ENCODE measurements at regions not wholly inside any gene's neighbourhood (a gene's known extent, or its start where the extent isn't known, plus 50 kb on each side); places are given as distances from the start of the nearest gene placed in this dataset.

DNA sequence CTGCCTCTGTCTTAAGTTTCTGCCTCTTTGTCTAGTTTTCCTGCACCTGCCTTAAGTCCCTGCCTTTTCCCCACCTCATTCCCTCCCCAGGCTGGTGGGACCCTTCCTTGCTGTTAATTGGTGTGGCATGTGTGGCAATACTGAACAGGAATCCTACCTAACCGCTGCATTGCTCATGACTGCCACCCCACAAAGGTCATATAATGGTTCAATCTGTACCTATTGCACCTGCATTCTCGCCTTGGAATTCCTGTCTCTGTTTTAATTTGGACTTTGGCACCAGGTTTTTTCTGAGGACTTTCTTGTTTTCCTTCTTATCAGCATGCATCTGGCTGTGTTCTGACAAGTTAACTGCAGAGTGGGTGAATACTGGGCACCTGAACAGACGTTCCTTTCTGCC lies 966.2 kb upstream of the TMEM132C start:
- no peak for DNase-seq

DNA sequence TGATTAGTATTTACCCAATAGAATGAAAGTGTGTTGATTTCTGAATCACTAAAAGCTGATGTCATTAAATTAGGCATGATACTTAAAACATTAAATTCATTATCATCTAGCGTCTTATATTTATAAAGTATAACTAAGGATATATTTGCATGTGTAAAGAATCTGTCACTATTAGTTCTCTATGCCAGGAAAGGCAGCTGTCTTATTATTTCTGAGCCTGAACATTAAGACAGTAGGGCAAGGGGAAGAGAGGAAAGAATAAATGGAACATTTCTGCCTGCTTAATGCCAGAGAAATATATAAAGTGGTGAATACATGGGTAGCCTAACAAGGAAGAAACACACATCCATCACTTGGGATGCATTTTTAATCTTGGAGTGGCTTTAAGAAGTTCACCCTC lies 965.1 kb upstream of the TMEM132C start:
- DNase-seq, result no peak

DNA sequence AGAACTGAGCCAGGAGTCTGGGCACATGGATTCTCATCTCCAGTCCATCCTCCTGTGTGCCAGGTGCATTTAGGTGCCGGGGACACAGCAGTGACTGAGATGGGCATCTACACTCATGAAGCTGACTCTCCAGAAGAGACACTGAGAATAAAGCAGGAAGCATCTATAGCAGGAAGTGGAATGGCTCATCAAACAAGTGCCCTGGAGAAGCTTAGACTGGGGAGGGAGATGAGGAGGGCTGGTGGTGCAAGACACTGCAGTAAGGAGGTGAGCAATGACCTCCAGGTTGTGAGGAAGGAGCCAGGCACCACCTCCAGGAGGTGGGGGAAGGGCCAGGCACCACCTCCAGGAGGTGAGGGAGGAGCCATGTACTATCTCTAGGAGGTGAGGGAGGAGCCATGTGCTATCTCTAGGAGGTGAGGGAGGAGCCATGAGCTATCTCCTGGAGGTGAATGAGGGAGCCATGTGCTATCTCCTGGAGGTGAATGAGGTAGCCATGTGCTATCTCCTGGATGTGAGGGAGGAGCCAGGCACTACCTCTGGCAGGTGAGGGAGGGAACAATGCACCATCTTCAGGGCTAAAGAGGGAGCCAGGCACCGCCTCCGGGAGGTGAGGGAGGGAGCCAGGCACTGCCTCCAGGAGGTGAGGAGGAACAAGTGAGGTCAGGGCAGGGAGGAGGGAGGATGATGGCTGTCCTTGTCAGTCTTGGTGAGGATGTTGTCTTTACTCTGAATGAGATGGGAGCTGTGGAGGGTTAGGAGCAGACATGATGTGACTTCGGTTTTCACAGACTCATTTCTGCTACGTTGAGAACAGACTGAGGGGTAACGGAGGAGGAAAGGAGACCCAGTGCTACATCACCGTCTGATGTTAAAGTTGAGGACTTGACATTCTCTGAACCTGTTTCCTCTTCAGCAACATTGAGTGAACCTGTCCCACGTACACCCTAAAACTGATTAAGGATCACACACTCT lies 961.9 kb upstream of the TMEM132C start:
- DNase-seq, result no peak

DNA sequence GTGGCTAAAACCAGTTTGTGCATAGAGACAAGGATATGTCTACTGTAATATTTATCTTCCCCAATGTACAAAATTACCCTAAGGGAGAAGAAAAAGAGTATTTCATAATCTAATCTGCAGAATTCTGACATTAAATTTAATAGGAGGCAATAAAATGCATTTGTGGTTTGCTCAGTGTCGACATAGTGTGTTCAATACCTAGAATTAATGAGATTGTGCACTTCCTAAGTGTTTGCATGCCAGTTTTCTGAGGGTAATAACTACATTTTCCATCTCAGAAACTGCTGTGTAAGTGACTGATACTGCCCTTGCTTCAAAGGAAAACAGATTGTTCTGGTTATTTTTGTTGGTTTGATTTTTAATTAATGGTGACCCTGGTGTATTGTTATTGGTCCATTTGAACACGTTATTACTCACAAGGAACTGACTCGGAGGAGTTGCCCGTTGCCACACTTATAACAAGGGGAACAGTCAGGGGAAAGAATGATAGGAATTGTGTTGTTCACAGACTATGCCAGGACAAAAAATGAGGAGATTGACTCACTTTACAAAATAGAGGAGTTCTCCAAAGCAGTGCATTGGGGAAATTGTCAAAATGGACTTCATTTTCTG lies 960.3 kb upstream of the TMEM132C start:
- DNase-seq, result no peak

DNA sequence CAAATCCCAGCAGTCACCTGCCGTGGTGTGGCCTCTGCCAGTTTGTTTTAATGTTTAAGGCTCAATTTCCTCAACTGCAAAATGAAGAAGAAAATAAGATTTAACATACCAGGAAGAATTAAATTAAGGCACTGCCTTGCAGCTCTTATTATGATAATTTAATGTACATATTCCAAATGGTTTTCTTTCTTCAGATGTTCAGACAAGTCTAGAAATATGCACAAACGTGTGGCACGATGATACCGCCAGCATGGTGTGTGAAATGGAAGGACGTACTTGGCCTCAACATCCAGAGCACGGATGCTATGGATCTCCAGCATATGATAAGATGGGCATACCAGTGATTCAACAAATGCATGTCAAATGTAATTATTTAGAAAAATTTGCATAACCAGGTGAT lies 959.4 kb upstream of the TMEM132C start:
- no peak for DNase-seq

DNA sequence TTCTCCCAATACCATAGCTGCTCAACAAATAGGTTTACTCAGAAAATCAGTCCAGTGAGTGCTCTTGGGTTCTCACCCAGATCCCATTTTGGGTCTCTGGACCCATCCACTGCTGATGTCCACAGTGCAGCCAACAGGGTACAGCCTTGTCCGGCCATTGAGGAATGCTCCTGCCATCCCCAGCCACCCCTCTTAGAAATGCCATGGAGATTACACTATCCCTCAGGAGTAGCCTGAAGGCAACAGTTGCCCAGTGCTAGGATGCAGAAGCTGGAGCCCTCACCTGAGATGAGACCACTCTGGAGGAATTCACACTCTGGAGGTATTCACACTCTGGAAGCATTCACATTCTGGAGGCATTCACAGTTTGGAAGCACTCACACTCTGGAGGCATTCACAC lies 958.8 kb upstream of the TMEM132C start:
- DNase-seq, result no peak

DNA sequence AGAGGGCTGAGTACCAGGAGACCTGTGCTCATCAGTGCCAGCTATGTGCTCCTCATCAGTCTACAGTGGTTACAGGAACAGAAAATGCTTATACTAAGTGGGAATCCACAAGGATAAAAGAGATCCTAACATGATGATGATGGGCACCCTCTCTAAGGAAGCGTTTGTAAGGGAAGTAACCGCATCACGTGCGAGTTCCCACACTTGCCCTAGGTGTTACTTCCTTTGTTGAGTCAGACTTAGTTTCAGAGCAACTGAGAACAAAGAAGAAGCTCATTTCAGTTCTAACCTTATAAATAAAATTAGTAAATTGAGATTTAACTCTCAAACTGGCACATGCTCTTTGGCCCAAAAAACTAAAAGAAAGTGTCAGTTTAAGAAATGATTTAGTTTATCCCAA lies 956.4 kb upstream of the TMEM132C start:
- DNase-seq, result no peak

DNA sequence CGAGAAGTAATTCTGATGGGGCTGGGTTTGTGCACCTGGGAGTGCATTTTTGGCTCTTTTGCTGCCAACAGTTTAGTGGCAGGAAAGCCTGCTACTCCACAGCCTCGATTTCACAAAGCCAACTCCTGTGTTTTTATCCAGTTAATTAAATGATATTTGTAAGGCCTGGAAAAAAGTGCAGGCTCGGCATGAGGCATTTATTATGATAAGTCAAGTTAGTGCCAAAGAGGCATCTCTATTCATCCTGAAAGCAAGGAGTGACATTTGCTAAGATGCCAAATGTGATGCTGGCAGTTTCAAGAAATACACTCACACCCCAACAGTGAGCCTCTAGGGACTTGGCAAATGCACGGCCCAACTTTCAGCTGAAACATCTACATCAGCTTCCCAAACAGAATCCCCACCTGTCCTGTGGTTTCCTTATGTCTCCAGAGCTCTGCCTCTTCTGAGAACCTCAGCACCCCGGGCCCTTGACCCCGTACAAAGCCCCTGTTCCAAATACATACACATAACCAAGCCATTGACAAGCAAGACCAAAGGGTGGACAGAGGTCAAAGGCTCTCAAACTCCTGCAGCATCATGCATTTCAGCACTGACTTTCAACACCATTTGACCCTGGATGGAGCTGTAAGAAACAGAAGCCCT lies 955.1 kb upstream of the TMEM132C start:
- no peak for DNase-seq

DNA sequence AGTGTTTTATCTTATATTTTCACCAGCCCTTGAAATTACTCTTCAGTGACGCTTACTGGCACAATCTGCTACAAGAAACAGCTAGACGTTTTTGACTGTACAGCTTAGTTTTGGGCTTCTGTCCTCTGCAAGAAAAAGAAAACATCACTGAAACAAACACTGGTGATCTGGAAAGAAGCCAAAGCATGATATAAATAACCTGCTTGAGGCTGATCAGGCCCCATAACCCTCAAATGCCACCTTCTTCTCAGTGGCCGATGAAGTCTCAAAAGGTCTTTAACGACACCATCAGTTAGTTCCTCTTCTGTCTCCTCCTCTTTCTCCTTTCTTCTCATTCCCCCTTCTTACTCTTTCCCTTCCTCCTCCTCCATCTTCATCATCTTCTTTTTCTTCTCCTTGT lies 942.3 kb upstream of the TMEM132C start:
- DNase-seq, result no peak

DNA sequence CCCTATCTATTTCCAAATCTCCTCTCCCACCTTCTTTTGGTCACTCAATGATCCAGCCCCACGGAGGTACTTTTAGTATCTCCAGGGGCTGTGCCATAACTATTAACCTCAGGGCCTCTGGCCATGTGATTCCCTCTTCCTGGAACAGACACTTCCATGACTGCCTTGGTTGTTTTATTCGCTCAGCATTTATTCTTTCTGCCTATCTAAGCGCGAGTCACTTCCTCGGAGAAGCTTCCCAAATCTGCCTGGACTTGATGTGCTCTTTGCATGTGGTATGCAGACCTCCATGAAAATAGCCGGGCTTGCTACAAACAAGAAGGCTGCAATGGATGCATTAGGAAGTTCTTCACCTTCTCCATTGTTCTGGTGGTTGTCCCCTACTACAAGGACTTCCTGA lies 939.0 kb upstream of the TMEM132C start:
- no peak for DNase-seq

DNA sequence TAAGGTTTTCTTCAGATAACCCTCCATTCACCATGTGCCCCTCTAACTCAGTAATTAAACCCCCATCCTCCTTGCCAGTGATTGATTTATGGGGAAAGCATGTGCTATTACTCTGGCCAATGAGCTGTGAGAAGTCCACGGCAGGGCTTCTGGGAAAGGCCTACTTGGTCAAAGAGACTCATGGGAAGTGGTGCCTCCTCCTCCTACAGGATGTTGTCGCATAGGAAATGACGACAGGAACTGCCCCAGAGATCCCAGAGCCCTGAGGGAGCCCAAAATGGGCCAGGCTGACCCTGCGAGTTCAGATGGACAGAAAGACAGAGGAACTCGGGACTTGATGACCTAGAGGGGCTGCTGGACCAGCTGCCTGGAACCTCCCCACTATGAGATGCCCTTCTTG lies 938.1 kb upstream of the TMEM132C start:
- DNase-seq, result no peak

DNA sequence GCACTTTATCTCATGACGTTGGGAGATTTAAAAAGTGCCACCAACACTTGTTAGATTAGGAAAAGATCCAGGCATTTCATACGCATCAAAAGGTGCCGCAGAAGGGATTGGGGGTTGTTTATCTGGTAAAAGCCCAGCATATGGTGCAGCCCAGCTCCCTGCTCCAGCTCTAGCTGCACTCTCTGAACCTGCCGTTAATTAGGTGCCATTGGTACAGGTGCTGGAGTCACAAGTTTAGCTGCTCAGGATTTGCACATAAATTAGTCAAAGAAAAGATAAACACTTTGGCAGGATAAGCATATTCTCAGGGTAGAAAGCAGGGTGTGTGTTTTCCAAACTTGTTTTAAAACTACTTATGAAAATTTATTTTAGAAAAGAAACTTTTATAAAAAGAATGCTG lies 932.6 kb upstream of the TMEM132C start:
- no peak for DNase-seq

DNA sequence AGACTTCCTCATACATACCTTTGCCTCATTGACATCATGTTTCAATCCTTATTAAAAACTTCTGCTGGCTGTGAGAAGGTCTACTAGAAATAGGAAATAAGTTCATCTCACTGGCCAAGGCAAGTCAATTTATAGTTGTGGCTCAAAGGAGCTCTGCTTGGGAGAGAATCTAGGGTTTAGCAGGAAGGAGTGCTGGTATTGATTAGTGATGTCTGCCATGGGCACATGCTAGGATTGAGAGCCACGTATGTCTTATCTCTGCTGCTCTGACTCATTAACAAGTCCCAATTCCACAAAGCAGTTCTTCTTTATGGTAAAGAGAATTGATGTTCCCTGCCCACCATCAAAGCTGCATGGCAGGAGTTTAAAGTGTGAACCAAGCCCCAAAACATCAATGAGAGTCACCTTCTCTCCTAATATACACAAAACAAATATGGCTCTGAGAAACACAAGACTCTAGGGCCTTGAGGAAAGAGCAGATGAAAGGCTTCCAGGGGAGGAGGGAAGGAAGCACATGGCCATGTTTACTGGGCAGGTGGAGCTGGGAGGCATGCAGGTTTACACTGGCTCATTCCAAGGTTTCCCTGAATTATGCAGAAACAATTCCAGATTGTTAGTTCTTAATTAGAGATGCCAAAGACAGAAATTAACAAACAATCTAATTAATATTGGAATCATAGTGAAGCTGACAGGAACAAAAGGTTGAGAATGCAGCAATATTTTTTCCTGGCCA lies 931.9 kb upstream of the TMEM132C start:
- DNase-seq, result no peak

DNA sequence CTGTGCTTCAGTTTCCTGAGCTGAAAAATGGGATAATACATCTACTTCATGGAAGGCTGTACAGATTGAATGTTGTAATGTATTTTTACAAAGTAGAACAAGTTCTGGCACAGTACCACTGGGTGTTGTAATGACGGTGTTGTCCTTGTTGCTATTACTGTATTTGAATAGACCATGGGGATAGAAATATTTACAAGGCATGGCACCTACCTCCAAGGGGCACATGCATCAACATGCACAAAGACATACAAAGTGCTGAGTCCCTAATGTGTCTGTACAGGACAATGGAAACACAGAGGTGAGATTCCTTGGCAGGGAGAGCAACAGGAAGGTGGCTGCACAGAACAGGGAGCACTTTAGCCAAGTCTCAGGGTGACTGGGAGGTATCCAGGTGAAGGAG lies 930.6 kb upstream of the TMEM132C start:
- DNase-seq, result no peak

DNA sequence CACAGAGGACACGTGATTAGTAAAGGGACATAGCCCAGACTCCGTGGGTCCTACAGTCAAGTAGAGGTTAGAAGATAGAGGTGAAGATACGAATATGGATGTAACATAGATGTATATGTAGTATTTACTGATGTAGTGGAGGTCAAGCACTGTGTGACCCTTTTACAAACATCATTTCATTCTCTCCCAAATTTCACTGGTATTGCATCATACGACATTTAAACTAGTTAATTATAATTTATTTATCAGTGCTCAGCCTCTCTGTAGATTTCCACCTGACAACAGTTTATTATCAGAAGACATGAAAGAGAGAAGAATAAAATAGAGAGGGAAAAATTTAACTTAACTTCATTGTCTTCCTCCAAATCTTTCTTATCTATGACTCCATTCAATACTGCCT lies 927.9 kb upstream of the TMEM132C start:
- no peak for DNase-seq

DNA sequence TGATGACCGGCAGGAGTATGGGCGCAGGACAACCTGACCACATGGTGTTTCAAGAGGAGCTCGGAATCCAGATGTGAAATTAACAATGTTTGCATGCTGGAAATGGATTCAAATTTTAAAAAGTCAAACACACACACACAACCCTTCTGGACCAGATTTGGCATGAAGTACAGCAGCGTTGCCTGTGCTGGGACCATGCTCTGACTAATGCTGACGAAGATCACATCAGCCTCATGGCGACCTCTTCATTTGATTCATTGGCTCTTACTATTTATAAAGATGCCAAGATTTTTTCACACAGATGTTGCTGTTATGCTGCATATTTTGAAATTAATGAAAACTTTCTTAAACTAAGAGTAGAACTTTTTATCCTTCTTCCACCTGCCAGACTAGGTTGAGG lies 926.6 kb upstream of the TMEM132C start:
- no peak for DNase-seq

DNA sequence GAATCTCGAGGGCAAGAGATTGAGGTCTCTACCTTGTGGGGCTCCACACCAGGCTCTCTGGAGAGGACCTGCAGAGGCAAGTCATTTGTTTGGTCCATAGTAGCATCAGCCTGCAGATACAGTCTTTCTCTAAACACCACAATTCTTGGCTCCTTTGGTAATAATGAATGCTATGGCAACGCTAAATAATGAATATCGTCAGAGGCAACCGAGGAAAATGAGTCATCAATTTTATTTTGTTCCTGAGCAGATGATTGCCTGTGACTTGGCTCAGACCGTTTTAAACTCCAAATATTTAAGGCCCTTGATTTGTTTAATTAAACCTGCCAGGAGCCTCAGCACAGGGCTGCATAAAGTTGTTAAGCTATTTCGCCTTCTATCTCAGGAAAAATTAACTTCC lies 924.1 kb upstream of the TMEM132C start:
- no peak for DNase-seq

DNA sequence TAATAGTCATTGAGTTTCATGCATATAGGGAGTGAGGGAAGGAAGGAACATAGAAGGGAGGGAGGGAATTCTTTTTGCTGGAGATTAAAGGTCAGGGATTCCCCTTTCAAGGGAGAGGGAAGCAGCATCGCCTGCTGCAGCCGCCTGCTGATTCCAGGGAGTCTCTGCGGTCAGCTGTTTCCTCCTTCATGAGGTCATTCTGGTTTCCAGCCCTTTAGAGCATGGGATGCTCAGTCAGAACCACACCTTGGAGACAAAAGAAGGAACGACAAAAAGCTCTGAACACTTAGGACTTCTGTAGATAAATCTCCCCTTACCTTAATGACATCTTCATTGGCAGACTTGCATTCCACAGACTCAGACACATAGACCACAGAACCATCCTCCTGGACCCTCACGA lies 923.0 kb upstream of the TMEM132C start:
- no peak for DNase-seq

DNA sequence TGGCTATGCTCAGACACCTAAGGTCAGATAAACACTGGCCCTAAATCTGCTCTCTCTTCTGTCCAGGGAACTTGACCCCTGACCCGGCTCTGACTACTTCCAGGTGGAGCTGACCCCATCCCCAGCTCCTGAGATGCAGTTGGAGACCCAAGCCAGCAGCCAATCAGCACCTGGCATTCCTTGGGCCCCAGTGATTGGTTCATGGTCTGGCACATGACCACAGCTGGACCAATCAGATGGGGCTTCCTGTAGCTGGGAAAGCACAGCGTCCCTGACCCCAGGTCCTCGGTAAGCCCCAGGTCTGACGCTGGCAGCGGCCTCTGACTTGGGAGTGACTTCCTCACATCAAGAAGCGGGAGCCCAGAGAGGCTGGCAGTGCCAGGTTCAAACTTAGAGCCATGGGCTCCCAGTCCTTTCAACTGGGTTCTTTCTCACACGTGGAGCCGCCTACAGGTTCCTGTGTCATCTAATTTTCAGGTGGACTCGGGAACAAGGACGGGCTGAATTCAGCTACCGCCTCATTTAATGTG lies 915.4 kb upstream of the TMEM132C start:
- DNase-seq, result no peak

DNA sequence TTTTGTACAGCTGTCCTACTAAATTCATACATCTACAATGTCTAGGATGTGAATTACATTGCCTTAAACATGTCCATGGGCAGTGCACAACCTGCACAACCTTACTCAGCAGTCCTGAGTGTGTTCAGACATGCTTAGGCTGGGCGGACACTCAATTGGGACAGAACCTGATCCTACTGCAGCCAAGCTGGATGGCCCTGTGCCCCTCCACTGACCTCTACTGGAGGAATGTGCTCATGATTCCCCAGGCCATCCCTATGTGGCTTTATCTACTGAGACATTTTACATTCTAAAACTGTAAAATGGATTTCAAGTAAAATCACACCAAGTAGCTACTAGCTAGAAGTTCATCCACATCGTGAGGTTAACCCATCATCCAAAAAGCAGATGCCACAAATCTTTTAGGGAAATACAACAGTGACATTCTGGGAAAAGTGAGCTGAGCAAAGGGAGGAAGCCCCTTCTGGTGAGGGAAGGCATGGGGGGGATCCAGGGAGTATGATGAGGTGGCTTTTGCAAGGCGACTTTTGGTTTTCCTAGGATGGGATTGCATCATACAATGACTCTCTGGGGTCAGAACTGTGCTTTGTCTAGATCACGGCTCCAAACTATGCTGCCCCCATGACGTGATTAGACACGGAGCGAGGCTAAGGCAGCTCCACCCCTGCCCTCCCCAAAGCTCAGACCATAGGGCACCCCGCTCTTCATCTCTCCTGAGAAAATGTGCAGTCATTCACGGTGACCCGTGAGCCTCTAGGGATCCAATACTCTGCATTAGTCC lies 911.7 kb upstream of the TMEM132C start:
- DNase-seq, result no peak

DNA sequence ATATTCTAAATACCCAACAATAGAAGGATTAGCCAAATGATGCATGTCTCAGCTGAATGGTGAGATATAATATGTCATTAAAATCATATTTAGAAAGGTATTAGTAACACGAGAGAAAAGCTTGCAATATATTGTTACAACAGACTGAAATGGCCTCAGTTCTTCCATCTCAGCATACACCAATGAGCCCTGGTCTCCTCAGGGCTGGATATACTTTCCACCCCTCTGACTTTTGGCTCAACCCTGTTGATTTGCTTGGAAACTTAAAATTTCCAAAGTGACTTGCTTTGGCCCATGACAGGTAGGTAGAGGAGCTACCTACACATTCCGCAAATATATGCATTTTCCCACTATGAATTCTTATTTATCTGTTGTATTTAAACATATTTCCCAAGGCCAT lies 908.1 kb upstream of the TMEM132C start:
- DNase-seq, result no peak

DNA sequence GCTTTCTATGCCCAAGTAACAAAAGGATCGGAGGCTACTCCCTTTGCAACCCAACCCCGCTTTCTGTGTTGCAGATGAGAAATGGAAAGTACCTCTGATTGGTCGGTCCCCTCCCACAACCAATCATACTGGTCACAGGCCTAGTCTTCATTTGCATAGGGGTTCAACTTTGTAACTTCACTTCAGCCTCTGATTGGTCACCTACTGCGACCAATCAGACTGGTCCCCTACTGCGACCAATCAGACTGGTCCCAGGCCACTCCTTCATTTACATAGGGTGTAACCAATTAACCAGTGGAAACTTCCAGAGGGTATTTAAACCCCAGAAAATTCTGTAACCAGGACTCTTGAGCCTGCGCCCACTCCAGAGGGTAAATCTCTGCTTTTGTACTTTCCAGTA lies 906.4 kb upstream of the TMEM132C start:
- no peak for DNase-seq

All from NCI-H1105 (cell line).